HEK293 (cell line): ENCODE measurements at regions not wholly inside any gene's neighbourhood (a gene's known extent, or its start where the extent isn't known, plus 50 kb on each side); places are given as distances from the start of the nearest gene placed in this dataset.

ENCODE experiments used
- CTCF ChIA-PET: fragments of 350-600 bp; formaldehyde crosslinking; extraction: SDS; loops from one replicate; lab custom pipeline; 2021; ENCODE audit warnings: antibody characterized with exemption; lab: Yijun Ruan, JAX
- POLR2A ChIA-PET: fragments of 300-600 bp; formaldehyde crosslinking; extraction: SDS; loops from one replicate; lab custom pipeline; 2020; ENCODE audit warnings: antibody characterized with exemption, inconsistent platforms; lab: Yijun Ruan, JAX
- H3K27ac ChIP-seq: fragments of 200-500 bp; sonication (Bioruptor generic); 2 replicates; pipeline ENCODE4 v1.5.1; 2014; ENCODE audit warnings: low read depth, low read length, control low read depth, inconsistent platforms; ENCODE audit errors: extremely low read depth
- H3K36me3 ChIP-seq, 2 experiments: fragments of 200-500 bp in 1 of 2; sonication (Bioruptor generic) in 1 of 2; 1 replicate in 1 of 2; 2 replicates in 1 of 2; pipeline ENCODE4 v1.5.1; 2014 to 2017; ENCODE audit warnings: inconsistent platforms in 2 of 2, low read length in 2 of 2; ENCODE audit not compliant: control insufficient read depth in 2 of 2, insufficient read depth in 1 of 2
- H3K4me1 ChIP-seq: fragments of 200-500 bp; sonication (Bioruptor generic); 2 replicates; pipeline ENCODE4 v1.5.1; 2014; ENCODE audit warnings: mild to moderate bottlenecking, low read length, inconsistent platforms; ENCODE audit not compliant: control insufficient read depth, insufficient read depth
- H3K4me3 ChIP-seq: 2 replicates; pipeline ENCODE4 v1.5.1; 2011; ENCODE audit warnings: low read depth, mild to moderate bottlenecking, control low read depth, low read length, moderate library complexity
- H3K9me3 ChIP-seq: fragments of 200-500 bp; sonication (Bioruptor generic); 2 replicates; pipeline ENCODE4 v1.5.1; 2014; ENCODE audit warnings: low read depth, low read length, inconsistent platforms; ENCODE audit not compliant: control insufficient read depth, insufficient read depth
- FEZF1 ChIP-seq: fragments of 450-650 bp; formaldehyde crosslinking; IDR thresholded peaks from 2 replicates; pipeline ENCODE4 v1.5.1; 2016; ENCODE audit warnings: missing biosample characterization, missing genetic modification characterization
- HOXC10 ChIP-seq: sonication (generic); formaldehyde crosslinking; IDR thresholded peaks from 2 replicates; pipeline ENCODE4 v1.8.1; 2023; ENCODE audit warnings: mild to moderate bottlenecking, missing genetic modification reagents
- HOXD13 ChIP-seq: sonication (generic); formaldehyde crosslinking; IDR thresholded peaks from 2 replicates; pipeline ENCODE4 v1.8.0; 2022; ENCODE audit warnings: missing genetic modification reagents, borderline replicate concordance
- KLF8 ChIP-seq: fragments of 450-650 bp; formaldehyde crosslinking; IDR thresholded peaks from 2 replicates; pipeline ENCODE4 v1.5.1; 2016; ENCODE audit warnings: missing biosample characterization, missing genetic modification characterization
- SCRT2 ChIP-seq: fragments of 450-650 bp; formaldehyde crosslinking; IDR thresholded peaks from 2 replicates; pipeline ENCODE4 v1.5.1; 2016; ENCODE audit warnings: missing biosample characterization, missing genetic modification characterization
- SP2 ChIP-seq: fragments of 450-650 bp; formaldehyde crosslinking; IDR thresholded peaks from 2 replicates; pipeline ENCODE4 v1.5.1; 2016; ENCODE audit warnings: missing biosample characterization, missing genetic modification characterization
- SP3 ChIP-seq: fragments of 450-650 bp; formaldehyde crosslinking; IDR thresholded peaks from 2 replicates; pipeline ENCODE4 v1.5.1; 2016; ENCODE audit warnings: missing biosample characterization, missing genetic modification characterization
- ZNF155 ChIP-seq: fragments of 450-650 bp; formaldehyde crosslinking; IDR thresholded peaks from 2 replicates; pipeline ENCODE4 v1.5.1; 2016; ENCODE audit warnings: missing biosample characterization, missing genetic modification characterization
- ZNF416 ChIP-seq: fragments of 450-650 bp; formaldehyde crosslinking; IDR thresholded peaks from 2 replicates; pipeline ENCODE4 v1.5.1; 2016; ENCODE audit warnings: missing biosample characterization, missing genetic modification characterization
- ZNF623 ChIP-seq: fragments of 450-650 bp; formaldehyde crosslinking; IDR thresholded peaks from 2 replicates; pipeline ENCODE4 v1.5.1; 2016; ENCODE audit warnings: missing biosample characterization, missing genetic modification characterization
- ZNF677 ChIP-seq: fragments of 450-650 bp; IDR thresholded peaks from 2 replicates; pipeline ENCODE4 v1.5.0; 2018; ENCODE audit warnings: missing biosample characterization, mild to moderate bottlenecking, missing genetic modification characterization, moderate library complexity
- ZNF76 ChIP-seq: fragments of 450-650 bp; formaldehyde crosslinking; IDR thresholded peaks from 2 replicates; pipeline ENCODE4; 2016; ENCODE audit warnings: low read depth, missing biosample characterization, missing genetic modification characterization, borderline replicate concordance
- ZNF830 ChIP-seq: fragments of 450-650 bp; IDR thresholded peaks from 2 replicates; pipeline ENCODE4 v1.5.0; 2018; ENCODE audit warnings: missing biosample characterization, missing genetic modification characterization, low read depth, mild to moderate bottlenecking, moderate library complexity
- ZSCAN16 ChIP-seq: fragments of 450-650 bp; formaldehyde crosslinking; IDR thresholded peaks from 2 replicates; pipeline ENCODE4 v1.5.1; 2016; ENCODE audit warnings: missing biosample characterization, missing genetic modification characterization
- TF ChIP-seq, protein P1 (sequence below): fragments of 450-650 bp; formaldehyde crosslinking; IDR thresholded peaks from 2 replicates; pipeline ENCODE4 v1.5.1; 2016; ENCODE audit warnings: missing biosample characterization, missing genetic modification characterization
- TF ChIP-seq, protein P2 (sequence below): fragments of 450-650 bp; formaldehyde crosslinking; IDR thresholded peaks from 2 replicates; pipeline ENCODE4 v1.5.1; 2016; ENCODE audit warnings: missing biosample characterization, missing genetic modification characterization
- TF ChIP-seq, protein P3 (sequence below): fragments of 450-650 bp; formaldehyde crosslinking; IDR thresholded peaks from 2 replicates; pipeline ENCODE4 v1.5.1; 2017; ENCODE audit warnings: missing biosample characterization, missing genetic modification characterization
- TF ChIP-seq, protein P4 (sequence below): fragments of 450-650 bp; formaldehyde crosslinking; IDR thresholded peaks from 2 replicates; pipeline ENCODE4 v1.5.1; 2017; ENCODE audit warnings: missing biosample characterization, missing genetic modification characterization

DNA sequence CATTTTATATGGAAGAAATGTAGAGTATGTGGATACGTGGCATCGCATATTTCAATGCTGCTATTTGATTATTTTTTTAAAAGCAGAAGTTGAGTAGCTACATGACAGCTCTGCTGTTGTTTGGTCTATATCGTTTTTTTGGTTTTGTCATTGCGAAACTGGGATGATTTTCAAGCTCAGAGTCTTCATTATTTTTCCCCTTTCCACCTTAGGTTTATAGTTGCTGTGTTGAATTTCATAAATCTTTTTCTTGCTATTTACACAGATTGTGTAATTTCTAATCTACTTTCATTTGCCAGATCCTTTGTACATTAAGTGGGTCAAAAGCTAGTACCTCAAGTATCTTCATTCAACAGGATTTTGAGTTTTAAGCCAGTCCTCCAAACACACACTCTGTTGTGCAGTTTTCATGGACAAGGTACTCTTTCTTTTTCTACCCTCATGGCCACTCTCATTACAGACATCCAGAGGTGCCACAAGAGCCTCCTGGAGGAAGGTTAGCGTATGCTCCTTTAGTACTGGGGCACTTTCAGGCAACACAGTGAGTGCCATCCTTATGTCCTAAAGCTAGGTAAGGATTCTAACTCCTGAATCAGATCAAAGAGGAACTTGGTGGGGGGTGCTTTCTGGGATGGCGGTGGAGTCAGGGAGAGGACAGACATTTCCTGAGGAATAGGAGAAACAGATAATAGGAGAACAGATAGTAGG, 123.2 kb downstream of the FHIP1A start:
- ChIA-PET POLR2A (no interaction called here), CTCF (interaction anchor here (0.6 to 1.1 kb wide), 2 partner anchors 21 to 107 kb away, joined by 3 to 6 read pairs; no protein-coding TSS in a partner anchor)
- Histone ChIP-seq H3K4me1 (no peaks in the 10 kb centered on the region; the same call in 1 of the 2 replicates), H3K27ac (no peak overlapping the region), H3K36me3 (no peaks in the 10 kb centered on the region), H3K9me3 (no peaks in the 10 kb centered on the region), H3K4me3 (no peak overlapping the region)
- TF ChIP-seq, protein P1, sequence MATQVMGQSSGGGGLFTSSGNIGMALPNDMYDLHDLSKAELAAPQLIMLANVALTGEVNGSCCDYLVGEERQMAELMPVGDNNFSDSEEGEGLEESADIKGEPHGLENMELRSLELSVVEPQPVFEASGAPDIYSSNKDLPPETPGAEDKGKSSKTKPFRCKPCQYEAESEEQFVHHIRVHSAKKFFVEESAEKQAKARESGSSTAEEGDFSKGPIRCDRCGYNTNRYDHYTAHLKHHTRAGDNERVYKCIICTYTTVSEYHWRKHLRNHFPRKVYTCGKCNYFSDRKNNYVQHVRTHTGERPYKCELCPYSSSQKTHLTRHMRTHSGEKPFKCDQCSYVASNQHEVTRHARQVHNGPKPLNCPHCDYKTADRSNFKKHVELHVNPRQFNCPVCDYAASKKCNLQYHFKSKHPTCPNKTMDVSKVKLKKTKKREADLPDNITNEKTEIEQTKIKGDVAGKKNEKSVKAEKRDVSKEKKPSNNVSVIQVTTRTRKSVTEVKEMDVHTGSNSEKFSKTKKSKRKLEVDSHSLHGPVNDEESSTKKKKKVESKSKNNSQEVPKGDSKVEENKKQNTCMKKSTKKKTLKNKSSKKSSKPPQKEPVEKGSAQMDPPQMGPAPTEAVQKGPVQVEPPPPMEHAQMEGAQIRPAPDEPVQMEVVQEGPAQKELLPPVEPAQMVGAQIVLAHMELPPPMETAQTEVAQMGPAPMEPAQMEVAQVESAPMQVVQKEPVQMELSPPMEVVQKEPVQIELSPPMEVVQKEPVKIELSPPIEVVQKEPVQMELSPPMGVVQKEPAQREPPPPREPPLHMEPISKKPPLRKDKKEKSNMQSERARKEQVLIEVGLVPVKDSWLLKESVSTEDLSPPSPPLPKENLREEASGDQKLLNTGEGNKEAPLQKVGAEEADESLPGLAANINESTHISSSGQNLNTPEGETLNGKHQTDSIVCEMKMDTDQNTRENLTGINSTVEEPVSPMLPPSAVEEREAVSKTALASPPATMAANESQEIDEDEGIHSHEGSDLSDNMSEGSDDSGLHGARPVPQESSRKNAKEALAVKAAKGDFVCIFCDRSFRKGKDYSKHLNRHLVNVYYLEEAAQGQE (tag by site-specific recombination) = no peak
- TF ChIP-seq ZNF416 (no peak), ZSCAN16 (no peak), SCRT2 (tag by site-specific recombination) (no peak), HOXD13 (CRISPR knock-in tag) (no peak), ZNF623 (tag by site-specific recombination) (no peak), HOXC10 (CRISPR knock-in tag) (no peak)
- TF ChIP-seq, protein P2, sequence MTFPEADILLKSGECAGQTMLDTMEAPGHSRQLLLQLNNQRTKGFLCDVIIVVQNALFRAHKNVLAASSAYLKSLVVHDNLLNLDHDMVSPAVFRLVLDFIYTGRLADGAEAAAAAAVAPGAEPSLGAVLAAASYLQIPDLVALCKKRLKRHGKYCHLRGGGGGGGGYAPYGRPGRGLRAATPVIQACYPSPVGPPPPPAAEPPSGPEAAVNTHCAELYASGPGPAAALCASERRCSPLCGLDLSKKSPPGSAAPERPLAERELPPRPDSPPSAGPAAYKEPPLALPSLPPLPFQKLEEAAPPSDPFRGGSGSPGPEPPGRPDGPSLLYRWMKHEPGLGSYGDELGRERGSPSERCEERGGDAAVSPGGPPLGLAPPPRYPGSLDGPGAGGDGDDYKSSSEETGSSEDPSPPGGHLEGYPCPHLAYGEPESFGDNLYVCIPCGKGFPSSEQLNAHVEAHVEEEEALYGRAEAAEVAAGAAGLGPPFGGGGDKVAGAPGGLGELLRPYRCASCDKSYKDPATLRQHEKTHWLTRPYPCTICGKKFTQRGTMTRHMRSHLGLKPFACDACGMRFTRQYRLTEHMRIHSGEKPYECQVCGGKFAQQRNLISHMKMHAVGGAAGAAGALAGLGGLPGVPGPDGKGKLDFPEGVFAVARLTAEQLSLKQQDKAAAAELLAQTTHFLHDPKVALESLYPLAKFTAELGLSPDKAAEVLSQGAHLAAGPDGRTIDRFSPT (tag by site-specific recombination) = no peak

DNA sequence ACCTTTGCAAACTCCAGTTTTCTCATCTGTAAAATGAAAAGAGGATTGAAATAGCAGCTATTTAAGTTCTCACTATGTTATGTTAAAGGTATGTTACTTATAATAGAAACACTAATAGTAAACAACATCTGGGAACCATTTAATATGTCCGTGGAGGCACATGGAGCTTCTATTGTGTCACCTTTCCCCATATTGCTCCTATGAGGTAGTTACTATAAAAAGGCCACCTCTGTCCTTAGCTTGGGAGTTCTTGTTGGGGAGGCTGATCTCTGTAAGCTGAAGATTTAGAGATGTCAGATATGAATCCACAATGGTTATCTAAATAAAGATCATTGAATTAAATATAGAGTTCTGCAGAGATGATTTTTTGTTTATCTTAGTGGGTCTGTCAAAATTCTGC, 125.2 kb downstream of the FHIP1A start:
- H3K4me3 ChIP-seq = no peak overlapping the region
- TF ChIP-seq ZNF76 (tag by site-specific recombination) (no peak), FEZF1 (tag by site-specific recombination) (no peak)
- H3K9me3 ChIP-seq = no peaks in the 10 kb centered on the region
- no peak overlapping the region for H3K27ac ChIP-seq
- no peaks in the 10 kb centered on the region for H3K36me3 ChIP-seq
- H3K4me1 ChIP-seq = no peaks in the 10 kb centered on the region; the same call in 1 of the 2 replicates
- CTCF ChIA-PET = no interaction called here
- POLR2A ChIA-PET = no interaction called here

DNA sequence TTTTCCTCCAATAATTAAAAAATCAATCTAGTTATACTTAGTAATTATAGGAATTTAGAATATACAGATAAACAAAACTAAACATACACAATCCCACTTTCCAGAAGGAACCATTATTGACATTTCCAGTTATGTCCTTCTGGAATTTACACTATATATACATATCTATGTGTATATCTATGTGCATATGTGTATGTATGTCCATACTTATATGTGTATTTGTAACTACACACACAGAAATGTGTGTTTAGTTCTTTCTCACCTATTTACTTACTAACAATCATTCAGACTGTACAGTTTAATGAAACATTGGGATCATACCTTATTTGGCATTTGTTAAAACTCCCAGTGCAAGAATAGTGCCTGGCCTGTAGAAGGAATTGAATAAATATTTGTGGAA, 126.4 kb downstream of the FHIP1A start:
- Histone ChIP-seq H3K27ac (no peak overlapping the region), H3K4me3 (no peak overlapping the region), H3K4me1 (peaks cover 6% of the 10 kb centered on the region; the same call in 1 of the 2 replicates), H3K36me3 (no peaks in the 10 kb centered on the region), H3K9me3 (no peaks in the 10 kb centered on the region)
- TF ChIP-seq, protein P3, sequence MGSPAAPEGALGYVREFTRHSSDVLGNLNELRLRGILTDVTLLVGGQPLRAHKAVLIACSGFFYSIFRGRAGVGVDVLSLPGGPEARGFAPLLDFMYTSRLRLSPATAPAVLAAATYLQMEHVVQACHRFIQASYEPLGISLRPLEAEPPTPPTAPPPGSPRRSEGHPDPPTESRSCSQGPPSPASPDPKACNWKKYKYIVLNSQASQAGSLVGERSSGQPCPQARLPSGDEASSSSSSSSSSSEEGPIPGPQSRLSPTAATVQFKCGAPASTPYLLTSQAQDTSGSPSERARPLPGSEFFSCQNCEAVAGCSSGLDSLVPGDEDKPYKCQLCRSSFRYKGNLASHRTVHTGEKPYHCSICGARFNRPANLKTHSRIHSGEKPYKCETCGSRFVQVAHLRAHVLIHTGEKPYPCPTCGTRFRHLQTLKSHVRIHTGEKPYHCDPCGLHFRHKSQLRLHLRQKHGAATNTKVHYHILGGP (tag by site-specific recombination) = no peak
- TF ChIP-seq SP2 (tag by site-specific recombination) (no peak), SP3 (tag by site-specific recombination) (no peak), ZNF155 (tag by site-specific recombination) (no peak), KLF8 (no peak), ZNF677 (tag by site-specific recombination) (no peak), ZNF830 (tag by site-specific recombination) (no peak)
- TF ChIP-seq, protein P4, sequence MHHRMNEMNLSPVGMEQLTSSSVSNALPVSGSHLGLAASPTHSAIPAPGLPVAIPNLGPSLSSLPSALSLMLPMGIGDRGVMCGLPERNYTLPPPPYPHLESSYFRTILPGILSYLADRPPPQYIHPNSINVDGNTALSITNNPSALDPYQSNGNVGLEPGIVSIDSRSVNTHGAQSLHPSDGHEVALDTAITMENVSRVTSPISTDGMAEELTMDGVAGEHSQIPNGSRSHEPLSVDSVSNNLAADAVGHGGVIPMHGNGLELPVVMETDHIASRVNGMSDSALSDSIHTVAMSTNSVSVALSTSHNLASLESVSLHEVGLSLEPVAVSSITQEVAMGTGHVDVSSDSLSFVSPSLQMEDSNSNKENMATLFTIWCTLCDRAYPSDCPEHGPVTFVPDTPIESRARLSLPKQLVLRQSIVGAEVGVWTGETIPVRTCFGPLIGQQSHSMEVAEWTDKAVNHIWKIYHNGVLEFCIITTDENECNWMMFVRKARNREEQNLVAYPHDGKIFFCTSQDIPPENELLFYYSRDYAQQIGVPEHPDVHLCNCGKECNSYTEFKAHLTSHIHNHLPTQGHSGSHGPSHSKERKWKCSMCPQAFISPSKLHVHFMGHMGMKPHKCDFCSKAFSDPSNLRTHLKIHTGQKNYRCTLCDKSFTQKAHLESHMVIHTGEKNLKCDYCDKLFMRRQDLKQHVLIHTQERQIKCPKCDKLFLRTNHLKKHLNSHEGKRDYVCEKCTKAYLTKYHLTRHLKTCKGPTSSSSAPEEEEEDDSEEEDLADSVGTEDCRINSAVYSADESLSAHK (tag by site-specific recombination) = no peak
- ChIA-PET CTCF (no interaction called here), POLR2A (interaction anchor here (0.6 kb wide), 1 partner anchor 9 kb away, joined by 3 read pairs; no protein-coding TSS in a partner anchor)
